AG09309 (cell line): ENCODE measurements at regions not wholly inside any gene's neighbourhood (a gene's known extent, or its start where the extent isn't known, plus 50 kb on each side); places are given as distances from the start of the nearest gene placed in this dataset.
"Not testable (repeated sequence)": the region's sequence is repeated elsewhere in the genome, so short reads cannot be mapped to it uniquely, and the experiment has no call there.

Experiments
- DNase-seq: peaks from one replicate; pipeline ENCODE4 v3.0.0-alpha.2; 2010; ENCODE audit warnings: low read depth
- H3K4me3 ChIP-seq: 2 replicates; pipeline ENCODE4 v1.5.1; 2011; ENCODE audit warnings: mild to moderate bottlenecking, low read depth, low read length, moderate library complexity; ENCODE audit not compliant: control insufficient read depth
- CTCF ChIP-seq: IDR thresholded peaks from 2 replicates; pipeline ENCODE4 v1.5.1; 2011; ENCODE audit warnings: mild to moderate bottlenecking, low read depth, low read length, inconsistent platforms; ENCODE audit not compliant: insufficient read depth, control insufficient read depth; ENCODE audit errors: missing control alignments

GRCh38 chr14:101301011-101301410 lies 260.3 kb upstream of the DIO3 start:
- no peak for TF ChIP-seq CTCF
- no peak for DNase-seq
- H3K4me3 ChIP-seq: no peak overlapping the region

GRCh38 chr14:101307162-101307561 lies 254.1 kb upstream of the DIO3 start:
- H3K4me3 ChIP-seq: not testable (repeated sequence)

GRCh38 chr14:101311186-101311585 lies 250.1 kb upstream of the DIO3 start:
- not testable (repeated sequence) for DNase-seq

More at GRCh38 chr14:101307162-101307561, 254.1 kb upstream of the DIO3 start:
- not testable (repeated sequence) for DNase-seq

GRCh38 chr14:101313268-101313667 lies 248.0 kb upstream of the DIO3 start:
- DNase-seq: no peak
- no peak overlapping the region for H3K4me3 ChIP-seq
- no peak for TF ChIP-seq CTCF

More at GRCh38 chr14:101311186-101311585, 250.1 kb upstream of the DIO3 start:
- H3K4me3 ChIP-seq: not testable (repeated sequence)

- H3K4me3 ChIP-seq: no peak overlapping the region
- DNase-seq: no peak
- TF ChIP-seq CTCF: no peak
Measured at GRCh38 chr14:101315802-101316296, 245.4 kb upstream of the DIO3 start.

- no peak for DNase-seq
- H3K4me3 ChIP-seq: no peak overlapping the region
- no peak for TF ChIP-seq CTCF
Measured at GRCh38 chr14:101318271-101318670, 243.0 kb upstream of the DIO3 start.

GRCh38 chr14:101320396-101320795 lies 240.9 kb upstream of the DIO3 start:
- no peak for TF ChIP-seq CTCF
- no peak overlapping the region for H3K4me3 ChIP-seq
- no peak for DNase-seq

GRCh38 chr14:101322223-101322622 lies 239.1 kb upstream of the DIO3 start:
- TF ChIP-seq CTCF: no peak
- no peak for DNase-seq
- no peak overlapping the region for H3K4me3 ChIP-seq
